Karpas-422 (cell line): ENCODE measurements at regions not wholly inside any gene's neighbourhood (a gene's known extent, or its start where the extent isn't known, plus 50 kb on each side); places are given as distances from the start of the nearest gene placed in this dataset.

Source experiments
- DNase-seq: peaks from one replicate; pipeline ENCODE4 v3.0.0-alpha.2; 2015
- H2AFZ ChIP-seq: fragments of 200-600 bp; sonication (generic); 2 replicates; pipeline ENCODE4 v1.6.1; 2014; ENCODE audit warnings: antibody characterized with exemption, low read length, mixed read lengths
- H3K27ac ChIP-seq: fragments of 200-600 bp; sonication (generic); 2 replicates; pipeline ENCODE4 v1.5.1; 2014; ENCODE audit warnings: mild to moderate bottlenecking, low read length, moderate library complexity
- H3K27me3 ChIP-seq: fragments of 200-600 bp; sonication (generic); 2 replicates; pipeline ENCODE4 v1.6.1; 2014; ENCODE audit warnings: low read length, mixed read lengths
- H3K36me3 ChIP-seq: fragments of 200-600 bp; sonication (generic); 2 replicates; pipeline ENCODE4 v1.6.1; 2014; ENCODE audit warnings: low read length, mixed read lengths; ENCODE audit not compliant: insufficient read depth
- H3K4me1 ChIP-seq: fragments of 200-600 bp; sonication (generic); 2 replicates; pipeline ENCODE4 v1.6.1; 2014; ENCODE audit warnings: mild to moderate bottlenecking, low read length, mixed read lengths
- H3K4me2 ChIP-seq: fragments of 200-600 bp; sonication (generic); 2 replicates; pipeline ENCODE4 v1.6.1; 2014; ENCODE audit warnings: low read length, low read depth, mild to moderate bottlenecking; ENCODE audit not compliant: poor library complexity, severe bottlenecking
- H3K4me3 ChIP-seq: fragments of 200-600 bp; sonication (generic); 2 replicates; pipeline ENCODE4 v1.5.1; 2014; ENCODE audit warnings: mild to moderate bottlenecking, antibody characterized with exemption, low read length, mixed read lengths
- H3K79me2 ChIP-seq: fragments of 200-600 bp; sonication (generic); 2 replicates; pipeline ENCODE4 v1.6.1; 2014; ENCODE audit warnings: mild to moderate bottlenecking, low read length, mixed read lengths
- H3K9ac ChIP-seq: fragments of 200-600 bp; sonication (generic); 2 replicates; pipeline ENCODE4 v1.6.0; 2014; ENCODE audit warnings: low read length
- H3K9me2 ChIP-seq: fragments of 200-600 bp; sonication (generic), shearing (Covaris generic); replicated peaks from 2 replicates; pipeline ENCODE4 v1.6.0; 2014; ENCODE audit warnings: mild to moderate bottlenecking, low read length, moderate library complexity; ENCODE audit not compliant: insufficient read depth
- H3K9me3 ChIP-seq: fragments of 300-700, 200-600 bp; sonication (generic); 2 replicates; pipeline ENCODE4 v1.6.1; 2014; ENCODE audit warnings: low read length, mixed read lengths
- H4K20me1 ChIP-seq: fragments of 200-600 bp; sonication (generic); 2 replicates; pipeline ENCODE4 v1.6.1; 2014; ENCODE audit warnings: mild to moderate bottlenecking, antibody characterized with exemption, low read length, low read depth; ENCODE audit not compliant: insufficient read depth

DNA sequence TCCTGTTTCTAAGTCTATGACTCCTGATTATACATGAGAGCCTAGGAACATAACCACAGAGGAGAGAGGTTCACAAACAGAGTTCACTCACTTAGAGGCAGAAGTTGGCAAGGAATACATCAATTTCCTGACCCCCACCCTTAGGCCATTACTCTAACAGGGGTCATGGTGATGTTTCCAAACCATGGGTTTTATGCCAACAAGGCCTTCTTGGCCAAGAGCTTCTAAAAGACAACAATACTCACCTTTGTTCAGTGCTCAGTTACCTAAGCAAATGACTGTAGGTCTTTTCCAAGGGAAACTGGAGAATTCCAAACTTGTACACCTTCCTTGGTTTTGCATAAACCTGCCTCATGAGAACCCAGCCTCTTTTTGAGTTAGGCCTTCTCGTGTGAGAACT lies 52.6 kb downstream of the ERICH4 start:
- no peak overlapping the region for H3K4me3 ChIP-seq

DNA sequence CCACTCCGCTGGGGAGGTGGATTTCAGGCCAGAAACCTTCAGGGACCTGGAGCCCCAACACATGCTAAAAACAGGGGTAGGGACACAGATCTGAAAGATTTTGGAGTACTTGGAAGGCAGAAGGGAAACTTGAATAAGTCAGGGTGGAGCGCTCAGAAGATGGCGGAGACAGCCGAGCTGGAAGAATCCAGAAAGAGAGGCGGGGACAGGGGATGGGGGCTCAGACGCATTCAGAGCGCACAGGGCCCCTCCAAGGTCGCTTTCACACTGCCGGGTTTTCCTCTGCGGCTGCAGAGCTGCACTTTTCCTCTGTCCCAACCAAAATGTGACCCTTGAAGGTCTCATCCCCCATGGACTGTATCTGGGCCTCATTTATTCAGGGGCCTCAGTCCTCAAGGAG lies 56.9 kb downstream of the ERICH4 start:
- Histone ChIP-seq H3K9me2 (no peaks in the 10 kb centered on the region), H2AFZ (no peak overlapping the region), H3K79me2 (no peaks in the 10 kb centered on the region), H3K9ac (no peak overlapping the region), H3K4me3 (no peak overlapping the region), H3K36me3 (no peaks in the 10 kb centered on the region), H3K27me3 (no peaks in the 10 kb centered on the region), H3K4me1 (no peaks in the 10 kb centered on the region), H3K4me2 (no peak overlapping the region), H3K9me3 (no peaks in the 10 kb centered on the region), H4K20me1 (no peaks in the 10 kb centered on the region), H3K27ac (no peak overlapping the region)
- no peak for DNase-seq

More for the DNA sequence above, 52.6 kb downstream of the ERICH4 start:
- Histone ChIP-seq H3K27ac (no peak overlapping the region), H3K9me3 (no peaks in the 10 kb centered on the region), H2AFZ (no peak overlapping the region), H3K9me2 (no peaks in the 10 kb centered on the region), H4K20me1 (no peaks in the 10 kb centered on the region), H3K4me2 (no peak overlapping the region), H3K36me3 (no peaks in the 10 kb centered on the region), H3K79me2 (no peaks in the 10 kb centered on the region), H3K27me3 (no peaks in the 10 kb centered on the region), H3K9ac (no peak overlapping the region), H3K4me1 (no peaks in the 10 kb centered on the region)
- no peak for DNase-seq

DNA sequence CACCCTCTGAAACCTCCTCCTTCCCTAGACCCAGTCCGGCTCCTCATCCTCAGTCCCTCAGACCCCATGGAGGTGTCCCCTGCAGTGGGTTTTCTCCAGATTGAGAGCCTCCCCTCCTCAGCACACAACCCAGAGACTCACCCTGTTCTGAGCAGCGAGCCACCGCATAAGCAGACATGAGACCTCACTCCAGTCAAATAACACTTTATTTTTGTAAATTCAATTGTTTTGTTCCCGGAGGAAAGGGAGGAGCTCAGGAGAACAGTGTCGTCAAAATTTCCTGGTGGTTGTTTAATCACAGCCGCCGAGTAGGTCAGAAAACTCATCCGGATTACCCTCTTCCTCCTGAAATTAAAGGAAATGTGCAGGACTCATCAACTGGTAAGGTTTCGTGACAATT lies 57.5 kb downstream of the ERICH4 start:
- Histone ChIP-seq H2AFZ (no peak overlapping the region), H3K9me2 (no peaks in the 10 kb centered on the region), H3K79me2 (no peaks in the 10 kb centered on the region), H3K9me3 (no peaks in the 10 kb centered on the region), H3K4me1 (no peaks in the 10 kb centered on the region), H3K4me3 (no peak overlapping the region), H3K27ac (no peak overlapping the region), H3K27me3 (no peaks in the 10 kb centered on the region), H3K9ac (no peak overlapping the region), H3K36me3 (no peaks in the 10 kb centered on the region), H4K20me1 (no peaks in the 10 kb centered on the region), H3K4me2 (no peak overlapping the region)
- DNase-seq: no peak

DNA sequence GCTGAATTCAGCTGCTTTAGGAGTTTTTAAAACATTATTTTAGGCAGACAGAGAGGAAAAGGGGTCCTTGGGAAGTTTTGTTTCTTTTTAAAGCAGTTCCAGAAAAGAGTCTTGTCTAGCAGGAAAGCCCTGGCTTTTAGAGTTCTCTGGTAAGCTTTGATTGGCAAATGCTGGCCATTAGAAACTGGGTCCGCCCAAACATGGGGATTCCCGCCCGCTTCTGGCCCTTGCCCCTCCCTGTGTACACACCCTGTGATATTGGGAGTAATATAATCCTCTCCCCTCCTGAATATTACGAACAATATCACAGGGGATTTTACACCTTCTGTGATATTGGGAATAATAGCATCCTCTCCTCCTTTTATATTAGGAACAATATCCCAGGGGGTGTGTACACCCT lies 58.9 kb downstream of the ERICH4 start:
- no peak overlapping the region for H3K9ac ChIP-seq
- H4K20me1 ChIP-seq: no peaks in the 10 kb centered on the region
- no peaks in the 10 kb centered on the region for H3K9me3 ChIP-seq
- no peak overlapping the region for H3K4me2 ChIP-seq
- no peaks in the 10 kb centered on the region for H3K79me2 ChIP-seq
- H2AFZ ChIP-seq: no peak overlapping the region
- DNase-seq: no peak
- H3K27me3 ChIP-seq: no peaks in the 10 kb centered on the region
- H3K4me1 ChIP-seq: no peaks in the 10 kb centered on the region
- H3K4me3 ChIP-seq: no peak overlapping the region
- no peak overlapping the region for H3K27ac ChIP-seq
- H3K36me3 ChIP-seq: no peaks in the 10 kb centered on the region
- H3K9me2 ChIP-seq: no peaks in the 10 kb centered on the region

DNA sequence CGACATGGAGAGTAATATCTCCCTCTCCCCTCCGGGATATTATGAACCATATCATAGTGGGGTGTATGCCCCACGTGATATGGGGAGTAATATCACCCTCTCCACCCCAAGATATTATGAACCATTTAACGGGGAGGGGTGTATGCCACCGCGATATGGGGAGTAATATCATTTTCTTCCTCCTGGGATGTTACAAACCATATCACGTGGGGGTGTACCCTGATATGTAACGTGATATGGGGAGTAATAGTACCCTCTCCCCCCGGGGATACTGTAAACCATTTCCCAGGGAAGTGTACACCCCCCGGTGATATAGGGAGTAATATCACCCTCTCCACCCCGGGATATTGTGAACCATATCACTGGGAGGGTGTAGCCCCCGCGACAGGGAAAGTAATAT lies 62.1 kb downstream of the ERICH4 start:
- no peaks in the 10 kb centered on the region for H3K36me3 ChIP-seq
- H3K9me2 ChIP-seq: no peaks in the 10 kb centered on the region
- no peak overlapping the region for H2AFZ ChIP-seq

DNA sequence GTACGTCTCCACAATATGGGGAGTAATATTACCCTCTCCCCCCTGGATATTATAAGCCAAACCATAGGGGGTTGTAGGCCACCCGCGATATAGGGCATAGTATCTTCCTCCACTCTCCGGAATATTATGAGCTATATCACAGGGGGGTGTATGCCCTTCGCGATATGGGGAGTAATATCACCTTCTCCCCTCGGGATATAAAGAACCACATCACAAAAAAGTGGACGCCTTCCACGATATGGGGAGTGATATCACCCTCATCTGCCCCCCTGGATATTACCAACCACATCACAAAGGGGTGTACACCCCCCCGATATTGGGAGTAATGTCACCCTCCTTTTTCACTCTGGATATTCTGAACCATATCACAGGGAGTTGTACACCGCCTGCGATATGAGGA lies 65.5 kb upstream of the CEACAM21 start:
- H3K9ac ChIP-seq: no peak overlapping the region
- no peaks in the 10 kb centered on the region for H3K79me2 ChIP-seq
- H3K4me3 ChIP-seq: no peak overlapping the region
- H3K36me3 ChIP-seq: no peaks in the 10 kb centered on the region
- no peaks in the 10 kb centered on the region for H3K4me1 ChIP-seq
- no peaks in the 10 kb centered on the region for H3K27me3 ChIP-seq
- H3K4me2 ChIP-seq: no peak overlapping the region
- no peaks in the 10 kb centered on the region for H3K9me2 ChIP-seq
- H2AFZ ChIP-seq: no peak overlapping the region
- no peak overlapping the region for H3K27ac ChIP-seq
- DNase-seq: no peak
- no peaks in the 10 kb centered on the region for H3K9me3 ChIP-seq
- H4K20me1 ChIP-seq: no peaks in the 10 kb centered on the region

More for the DNA sequence above, 62.1 kb downstream of the ERICH4 start:
- Histone ChIP-seq H3K4me1 (no peaks in the 10 kb centered on the region), H3K27ac (no peak overlapping the region), H3K9me3 (no peaks in the 10 kb centered on the region), H3K4me2 (no peak overlapping the region), H3K4me3 (no peak overlapping the region), H4K20me1 (no peaks in the 10 kb centered on the region), H3K27me3 (no peaks in the 10 kb centered on the region), H3K9ac (no peak overlapping the region), H3K79me2 (no peaks in the 10 kb centered on the region)
- DNase-seq: no peak

DNA sequence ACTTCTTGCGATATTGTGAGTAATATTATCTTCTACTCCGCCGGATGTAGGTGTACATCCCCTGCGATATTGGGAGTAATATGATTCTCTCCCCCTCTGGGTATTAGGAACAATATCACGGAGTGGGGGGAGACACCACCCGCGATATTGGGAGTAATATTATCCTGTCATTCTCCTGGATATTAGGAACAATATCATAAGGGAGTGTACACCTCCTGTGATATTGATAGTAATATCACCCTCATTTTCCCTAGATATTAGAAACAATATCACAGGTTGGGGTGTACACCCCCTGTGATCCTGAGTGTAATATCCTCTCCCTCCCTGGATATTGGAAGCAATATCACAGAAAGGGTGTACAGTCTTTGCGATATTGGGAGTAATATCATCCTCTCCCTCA lies 64.3 kb upstream of the CEACAM21 start:
- Histone ChIP-seq H3K27ac (no peak overlapping the region), H3K4me2 (no peak overlapping the region), H4K20me1 (no peaks in the 10 kb centered on the region), H3K27me3 (no peaks in the 10 kb centered on the region), H3K9me3 (no peaks in the 10 kb centered on the region), H3K4me3 (no peak overlapping the region), H3K9ac (no peak overlapping the region), H2AFZ (no peak overlapping the region), H3K79me2 (no peaks in the 10 kb centered on the region), H3K9me2 (no peaks in the 10 kb centered on the region), H3K36me3 (no peaks in the 10 kb centered on the region), H3K4me1 (peaks cover 4% of the 10 kb centered on the region; the same call in 1 of the 2 replicates)
- DNase-seq: no peak

DNA sequence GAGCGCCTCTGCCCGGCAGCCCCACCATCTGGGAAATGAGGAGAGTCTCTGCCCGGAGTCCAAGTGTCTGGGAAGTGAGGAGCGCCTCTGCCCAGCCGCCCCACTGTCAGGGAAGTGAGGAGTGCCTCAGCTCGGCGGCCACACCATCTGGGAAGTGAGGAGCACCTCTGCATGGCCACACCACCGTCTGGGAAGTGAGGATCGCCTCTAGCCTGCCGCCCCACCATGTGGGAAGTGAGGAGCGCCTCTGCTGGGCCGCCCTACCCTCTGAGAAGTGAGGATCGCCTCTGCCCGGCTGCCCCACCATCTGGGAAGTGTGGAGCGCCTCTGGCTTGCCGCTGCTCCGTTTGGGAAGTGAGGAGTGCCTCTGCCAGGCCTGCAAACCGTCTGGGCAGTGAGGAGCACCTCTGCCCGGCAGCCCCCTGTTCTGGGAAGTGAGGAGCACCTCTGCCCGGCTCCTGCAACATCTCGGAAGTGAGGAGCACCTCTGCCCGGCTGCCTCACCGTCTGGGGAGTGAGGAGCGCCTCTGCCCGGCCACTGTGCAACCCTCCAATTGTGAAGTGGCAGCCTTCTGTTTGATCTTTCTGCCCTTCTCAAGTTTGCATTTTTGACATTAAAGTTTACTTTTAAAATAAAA lies 60.8 kb upstream of the CEACAM21 start:
- H3K4me2 ChIP-seq: no peak overlapping the region
- DNase-seq: no peak
- H3K4me1 ChIP-seq: peaks cover 9% of the 10 kb centered on the region; the same call in 1 of the 2 replicates
- H3K79me2 ChIP-seq: no peaks in the 10 kb centered on the region
- no peak overlapping the region for H3K27ac ChIP-seq
- no peaks in the 10 kb centered on the region for H4K20me1 ChIP-seq
- H3K27me3 ChIP-seq: no peaks in the 10 kb centered on the region
- no peak overlapping the region for H3K9ac ChIP-seq
- H3K4me3 ChIP-seq: no peak overlapping the region
- H3K36me3 ChIP-seq: no peaks in the 10 kb centered on the region
- no peaks in the 10 kb centered on the region for H3K9me2 ChIP-seq
- H3K9me3 ChIP-seq: no peaks in the 10 kb centered on the region
- no peak overlapping the region for H2AFZ ChIP-seq
